ENCODE measurements at regions not wholly inside any gene's neighbourhood (a gene's known extent, or its start where the extent isn't known, plus 50 kb on each side); places are given as distances from the start of the nearest gene placed in this dataset.

- no peak for TF ChIP-seq CTCF (IDR thresholded peaks at IDR 0.05; ENCODE audit: low read depth, low read length, missing control alignments)
- DNase-seq, result no peak
- Histone ChIP-seq H3K27ac (no peak overlapping the region), H3K36me3 (replicated peaks) (no peaks in the 10 kb centered on the region), H3K27me3 (replicated peaks) (no peaks in the 10 kb centered on the region), H3K4me3 (ENCODE audit: low read depth, low read length) (no peak overlapping the region)
- in situ Hi-C loops (cut with HindIII; ENCODE audit: low pct_ligation_motif_present, low sequenced_read_pairs), result no loop called here
Measured at GRCh38 chr2:156909983-156910382, 347.5 kb upstream of the GALNT5 start.

DNA sequence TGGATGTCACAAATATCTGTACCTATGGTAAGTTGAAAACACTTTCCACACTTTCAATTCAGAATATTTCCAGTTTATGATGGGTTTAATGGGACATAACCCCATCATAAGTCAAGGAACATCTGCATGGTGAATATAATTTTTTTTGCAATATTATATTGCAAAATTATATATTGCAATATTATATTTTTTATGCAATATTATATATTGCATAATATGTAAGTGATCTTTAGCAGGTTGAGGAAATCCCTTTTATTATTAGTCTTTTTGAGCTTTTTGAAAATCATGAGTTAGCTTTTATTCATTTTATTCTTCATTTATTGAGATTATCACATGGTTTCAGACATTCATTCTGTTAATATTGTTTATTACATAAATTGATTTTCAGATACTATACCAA lies 342.2 kb upstream of the GALNT5 start:
- no peak for TF ChIP-seq CTCF (IDR thresholded peaks at IDR 0.05; ENCODE audit: low read depth, low read length, missing control alignments)
- Histone ChIP-seq H3K4me3 (ENCODE audit: low read depth, low read length) (no peak overlapping the region), H3K36me3 (replicated peaks) (no peaks in the 10 kb centered on the region), H3K27ac (no peak overlapping the region), H3K27me3 (replicated peaks) (no peaks in the 10 kb centered on the region)
- DNase-seq, result no peak
- in situ Hi-C loops (cut with HindIII; ENCODE audit: low pct_ligation_motif_present, low sequenced_read_pairs), result no loop called here

DNA sequence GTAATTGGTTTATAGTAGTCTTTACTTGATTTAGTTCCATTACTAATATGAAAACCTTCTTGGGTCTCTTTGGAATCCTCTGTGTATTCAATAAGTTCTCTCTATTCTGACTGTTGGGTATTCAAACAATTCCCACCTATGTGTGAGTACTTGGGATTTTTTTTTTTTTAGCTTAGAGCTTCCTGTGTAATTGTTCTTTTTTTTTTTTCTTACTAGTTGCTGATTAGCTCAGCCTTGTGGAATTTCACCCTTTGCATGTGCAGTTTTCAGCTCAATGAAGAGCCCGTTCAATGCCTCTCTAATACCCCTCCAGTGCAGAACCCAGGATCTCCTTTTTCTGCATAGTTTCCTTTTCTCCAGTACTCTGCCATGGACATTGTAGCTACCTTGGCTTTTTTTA lies 339.1 kb upstream of the GALNT5 start:
- Histone ChIP-seq H3K27me3 (replicated peaks) (no peaks in the 10 kb centered on the region), H3K36me3 (replicated peaks) (no peaks in the 10 kb centered on the region), H3K4me3 (ENCODE audit: low read depth, low read length) (no peak overlapping the region), H3K27ac (no peak overlapping the region)
- TF ChIP-seq CTCF (IDR thresholded peaks at IDR 0.05; ENCODE audit: low read depth, low read length, missing control alignments), result no peak
- DNase-seq, result no peak
- in situ Hi-C loops (cut with HindIII; ENCODE audit: low pct_ligation_motif_present, low sequenced_read_pairs), result no loop called here

DNA sequence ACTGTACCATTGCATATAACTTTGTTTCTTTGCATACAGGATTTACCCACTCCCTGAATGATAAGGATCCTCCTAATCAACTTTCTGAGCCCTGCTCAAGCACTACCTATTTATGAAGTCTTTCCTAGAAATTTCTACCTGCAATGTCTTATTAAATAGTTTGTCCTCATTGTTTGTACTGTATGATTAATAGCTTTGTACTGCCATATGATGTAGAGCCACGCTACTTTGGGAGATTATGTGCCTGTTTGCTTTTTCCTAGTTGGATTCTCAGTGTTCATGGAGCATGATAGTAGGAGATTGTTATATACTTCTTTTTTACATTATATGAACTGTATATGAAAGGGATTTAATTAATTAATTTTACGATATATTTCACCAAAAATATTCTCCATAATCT lies 327.1 kb upstream of the GALNT5 start:
- in situ Hi-C loops (cut with HindIII; ENCODE audit: low pct_ligation_motif_present, low sequenced_read_pairs), result no loop called here
- H3K4me3 ChIP-seq (ENCODE audit: low read depth, low read length), result no peak overlapping the region
- H3K27ac ChIP-seq, result no peak overlapping the region
- DNase-seq, result no peak
- H3K27me3 ChIP-seq (replicated peaks), result no peaks in the 10 kb centered on the region
- no peak for TF ChIP-seq CTCF (IDR thresholded peaks at IDR 0.05; ENCODE audit: low read depth, low read length, missing control alignments)
- no peaks in the 10 kb centered on the region for H3K36me3 ChIP-seq (replicated peaks)

DNA sequence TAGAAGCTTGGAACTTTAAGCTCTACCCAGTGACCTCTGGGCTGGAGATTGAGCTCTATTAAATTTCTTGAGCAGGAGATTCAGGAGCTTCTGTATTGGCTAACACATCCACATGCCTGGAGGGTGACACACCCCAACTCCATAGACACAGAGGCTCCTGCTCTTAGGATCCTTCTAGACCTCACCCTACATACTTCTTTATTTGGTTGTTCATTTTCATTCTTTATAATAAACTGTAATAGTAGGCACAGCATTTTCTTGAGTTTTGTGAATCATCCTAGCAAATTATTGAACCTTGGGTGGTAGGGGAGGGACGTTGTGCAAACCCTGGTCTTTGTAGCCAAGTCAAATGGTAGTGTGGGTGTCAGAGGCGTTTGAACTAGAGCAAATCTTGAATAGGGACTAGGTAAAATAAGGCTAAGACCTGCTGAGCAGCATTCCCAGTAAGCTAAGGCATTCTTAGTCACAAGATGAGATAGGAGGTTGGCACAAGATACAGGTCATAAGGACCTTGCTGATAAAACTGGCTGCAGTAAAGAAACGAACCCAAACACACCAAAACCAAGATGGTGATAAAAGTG lies 323.8 kb upstream of the GALNT5 start:
- H3K27me3 ChIP-seq (replicated peaks), result no peaks in the 10 kb centered on the region
- no peak for DNase-seq
- no peak overlapping the region for H3K27ac ChIP-seq
- in situ Hi-C loops (cut with HindIII; ENCODE audit: low pct_ligation_motif_present, low sequenced_read_pairs), result no loop called here
- H3K4me3 ChIP-seq (ENCODE audit: low read depth, low read length), result no peak overlapping the region
- H3K36me3 ChIP-seq (replicated peaks), result no peaks in the 10 kb centered on the region
- TF ChIP-seq CTCF (IDR thresholded peaks at IDR 0.05; ENCODE audit: low read depth, low read length, missing control alignments), result no peak

DNA sequence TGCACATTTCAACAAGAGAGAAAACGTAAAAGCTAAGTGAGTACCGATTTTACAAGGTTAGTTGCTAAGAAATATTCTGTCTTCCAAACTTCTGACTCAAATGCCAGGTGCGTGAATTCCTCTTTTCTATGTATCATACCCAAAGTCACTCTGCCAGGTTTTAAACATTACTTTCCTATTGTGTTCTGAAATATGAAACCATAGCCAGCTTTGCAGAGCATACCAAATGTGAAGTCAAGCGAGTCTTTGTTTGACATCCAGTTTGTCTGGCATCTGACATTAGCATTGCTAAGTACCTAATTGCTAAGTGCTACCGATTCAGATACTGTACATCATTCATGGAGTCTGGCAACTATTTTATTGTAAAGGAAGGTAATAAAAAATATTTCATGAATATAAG lies 321.9 kb upstream of the GALNT5 start:
- Histone ChIP-seq H3K27ac (no peak overlapping the region), H3K4me3 (ENCODE audit: low read depth, low read length) (no peak overlapping the region), H3K36me3 (replicated peaks) (no peaks in the 10 kb centered on the region), H3K27me3 (replicated peaks) (no peaks in the 10 kb centered on the region)
- no peak for DNase-seq
- TF ChIP-seq CTCF (IDR thresholded peaks at IDR 0.05; ENCODE audit: low read depth, low read length, missing control alignments), result no peak
- in situ Hi-C loops (cut with HindIII; ENCODE audit: low pct_ligation_motif_present, low sequenced_read_pairs), result no loop called here

Measured in brain microvascular endothelial cell (primary cell).